Activated CD4-positive, alpha-beta T cell treated with anti-CD3 and anti-CD28 coated beads for 4 hours (primary cell): ENCODE measurements at regions not wholly inside any gene's neighbourhood (a gene's known extent, or its start where the extent isn't known, plus 50 kb on each side); places are given as distances from the start of the nearest gene placed in this dataset.

Experiments used
- DNase-seq, 2 donors: peaks; one replicate each; pipeline ENCODE4 v3.0.0-alpha.2; 2020

- peak; percentile 9 to 26 for DNase-seq
Measured at GRCh38 chr1:114342376-114342775, 168.6 kb downstream of the TRIM33 start.

- DNase-seq: no peak
Measured at GRCh38 chr1:114341856-114342255, 169.1 kb downstream of the TRIM33 start.

- DNase-seq: peak; percentile 12 to 31
Measured at GRCh38 chr1:114341299-114341698, 169.7 kb downstream of the TRIM33 start.

GRCh38 chr1:114340892-114341291, 170.1 kb downstream of the TRIM33 start:
- no peak for DNase-seq

GRCh38 chr1:114339379-114339778, 171.6 kb downstream of the TRIM33 start:
- no peak for DNase-seq

GRCh38 chr1:114338191-114338890, 172.7 kb downstream of the TRIM33 start:
- DNase-seq: no peak

- no peak for DNase-seq
Measured at GRCh38 chr1:114337417-114337816, 173.6 kb downstream of the TRIM33 start.

GRCh38 chr1:114336360-114336759, 174.6 kb downstream of the TRIM33 start:
- DNase-seq: no peak

GRCh38 chr1:114335273-114335672, 175.7 kb downstream of the TRIM33 start:
- no peak for DNase-seq

- no peak for DNase-seq
Measured at GRCh38 chr1:114334297-114334696, 176.7 kb downstream of the TRIM33 start.

GRCh38 chr1:114333690-114334089, 177.3 kb downstream of the TRIM33 start:
- no peak for DNase-seq

GRCh38 chr1:114331936-114332335, 178.3 kb upstream of the SYT6 start:
- DNase-seq: no peak

- DNase-seq: no peak
Measured at GRCh38 chr1:114330451-114330983, 176.8 kb upstream of the SYT6 start.

- DNase-seq: no peak
Measured at GRCh38 chr1:114328361-114328904, 174.8 kb upstream of the SYT6 start.

- no peak for DNase-seq
Measured at GRCh38 chr1:114324662-114324965, 170.9 kb upstream of the SYT6 start.

- DNase-seq: no peak
Measured at GRCh38 chr1:114323959-114324661, 170.4 kb upstream of the SYT6 start.

GRCh38 chr1:114322734-114323133, 169.1 kb upstream of the SYT6 start:
- no peak for DNase-seq

GRCh38 chr1:114322207-114322606, 168.5 kb upstream of the SYT6 start:
- no peak for DNase-seq

GRCh38 chr1:114320586-114320985, 166.9 kb upstream of the SYT6 start:
- DNase-seq: no peak

GRCh38 chr1:114319418-114319817, 165.7 kb upstream of the SYT6 start:
- DNase-seq: no peak

GRCh38 chr1:114318961-114319360, 165.3 kb upstream of the SYT6 start:
- DNase-seq: no peak

- DNase-seq: no peak
Measured at GRCh38 chr1:114316204-114316603, 162.5 kb upstream of the SYT6 start.

GRCh38 chr1:114315631-114316030, 162.0 kb upstream of the SYT6 start:
- DNase-seq: no peak

- no peak for DNase-seq
Measured at GRCh38 chr1:114314576-114314975, 160.9 kb upstream of the SYT6 start.
